SK-N-SH treated with all-trans-retinoic acid at 6 μM for 48 hours (cell line): ENCODE measurements at regions not wholly inside any gene's neighbourhood (a gene's known extent, or its start where the extent isn't known, plus 50 kb on each side); places are given as distances from the start of the nearest gene placed in this dataset.

Source experiments
- RARB ChIP-seq: fragments of 250-450 bp; sonication (Bioruptor Pico); IDR thresholded peaks from 2 replicates; pipeline ENCODE4 v1.8.0; 2021; ENCODE audit warnings: mild to moderate bottlenecking, moderate library complexity
- TCF4 ChIP-seq: fragments of 250-450 bp; sonication (Bioruptor Pico); IDR thresholded peaks from 2 replicates; pipeline ENCODE4 v1.8.0; 2021; ENCODE audit warnings: mild to moderate bottlenecking, moderate library complexity, borderline replicate concordance
- TSHZ2 ChIP-seq: fragments of 250-450 bp; sonication (Bioruptor Pico); IDR thresholded peaks from 2 replicates; pipeline ENCODE4 v1.5.0; 2020; ENCODE audit warnings: mild to moderate bottlenecking, moderate library complexity
- ZNF8 ChIP-seq: fragments of 450-650 bp; formaldehyde crosslinking; IDR thresholded peaks from 2 replicates; pipeline ENCODE4 v1.5.0; 2020; ENCODE audit warnings: mild to moderate bottlenecking, moderate library complexity
- TF ChIP-seq, protein P1 (sequence below): fragments of 250-450 bp; sonication (Bioruptor Pico); IDR thresholded peaks from 2 replicates; pipeline ENCODE4 v1.5.1; 2020; ENCODE audit warnings: low read depth, mild to moderate bottlenecking, moderate library complexity

- TF ChIP-seq TCF4 (CRISPR knock-in tag) (no peak), TSHZ2 (CRISPR knock-in tag) (no peak), RARB (CRISPR knock-in tag) (no peak), ZNF8 (CRISPR knock-in tag) (no peak)
- TF ChIP-seq, protein P1, sequence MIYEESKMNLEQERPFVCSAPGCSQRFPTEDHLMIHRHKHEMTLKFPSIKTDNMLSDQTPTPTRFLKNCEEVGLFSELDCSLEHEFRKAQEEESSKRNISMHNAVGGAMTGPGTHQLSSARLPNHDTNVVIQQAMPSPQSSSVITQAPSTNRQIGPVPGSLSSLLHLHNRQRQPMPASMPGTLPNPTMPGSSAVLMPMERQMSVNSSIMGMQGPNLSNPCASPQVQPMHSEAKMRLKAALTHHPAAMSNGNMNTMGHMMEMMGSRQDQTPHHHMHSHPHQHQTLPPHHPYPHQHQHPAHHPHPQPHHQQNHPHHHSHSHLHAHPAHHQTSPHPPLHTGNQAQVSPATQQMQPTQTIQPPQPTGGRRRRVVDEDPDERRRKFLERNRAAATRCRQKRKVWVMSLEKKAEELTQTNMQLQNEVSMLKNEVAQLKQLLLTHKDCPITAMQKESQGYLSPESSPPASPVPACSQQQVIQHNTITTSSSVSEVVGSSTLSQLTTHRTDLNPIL (CRISPR knock-in tag): no peak
Measured at GRCh38 chr12:116482859-116483258, 76.3 kb upstream of the MAP1LC3B2 start.
